RKO (cell line): ENCODE measurements at regions not wholly inside any gene's neighbourhood (a gene's known extent, or its start where the extent isn't known, plus 50 kb on each side); places are given as distances from the start of the nearest gene placed in this dataset.
"Not testable (repeated sequence)": the region's sequence is repeated elsewhere in the genome, so short reads cannot be mapped to it uniquely, and the experiment has no call there.

ENCODE experiments used
- DNase-seq: peaks from one replicate; pipeline ENCODE4 v3.0.0-alpha.2; 2016; ENCODE audit warnings: low spot score

DNA sequence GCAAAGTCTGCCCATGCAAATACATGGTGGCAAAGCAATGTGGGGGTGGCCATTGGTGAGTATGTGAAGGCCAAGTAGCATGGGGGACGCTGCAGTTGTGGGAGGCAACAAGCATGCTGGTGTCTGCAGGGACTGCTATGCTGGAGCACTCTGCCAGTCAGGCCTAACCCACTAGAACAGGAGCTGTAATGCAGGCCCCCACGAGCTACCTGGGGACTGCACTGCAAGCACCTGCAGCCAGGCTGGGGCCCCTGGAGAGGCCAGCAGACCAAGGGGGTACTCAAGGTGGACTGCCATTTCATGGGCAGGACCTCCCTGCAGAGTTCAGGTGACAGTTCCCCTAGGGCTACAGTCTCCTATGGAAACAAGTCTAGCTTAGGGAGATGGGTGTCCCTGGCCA is 183.8 kb upstream of the PDE4D start:
- no peak for DNase-seq

DNA sequence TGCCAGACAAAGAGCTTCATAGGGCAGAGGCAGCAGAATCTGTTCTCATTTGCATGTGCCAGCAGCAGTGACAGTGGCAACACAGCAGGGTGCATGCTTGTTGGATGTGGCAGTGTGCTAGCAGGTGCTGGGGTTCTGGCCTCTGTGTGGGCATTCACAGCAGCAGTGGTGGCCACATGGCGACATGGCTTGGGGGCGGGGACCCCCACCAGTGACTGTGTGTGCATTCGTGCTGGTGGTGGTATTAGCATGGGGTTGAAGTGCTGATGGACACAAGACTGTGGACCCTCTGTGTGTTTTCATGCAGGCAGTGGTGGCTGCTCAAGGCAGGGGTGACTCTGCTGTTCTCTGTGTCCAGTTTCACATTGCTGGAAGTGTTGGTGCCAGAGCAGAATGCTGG is 183.2 kb upstream of the PDE4D start:
- no peak for DNase-seq

DNA sequence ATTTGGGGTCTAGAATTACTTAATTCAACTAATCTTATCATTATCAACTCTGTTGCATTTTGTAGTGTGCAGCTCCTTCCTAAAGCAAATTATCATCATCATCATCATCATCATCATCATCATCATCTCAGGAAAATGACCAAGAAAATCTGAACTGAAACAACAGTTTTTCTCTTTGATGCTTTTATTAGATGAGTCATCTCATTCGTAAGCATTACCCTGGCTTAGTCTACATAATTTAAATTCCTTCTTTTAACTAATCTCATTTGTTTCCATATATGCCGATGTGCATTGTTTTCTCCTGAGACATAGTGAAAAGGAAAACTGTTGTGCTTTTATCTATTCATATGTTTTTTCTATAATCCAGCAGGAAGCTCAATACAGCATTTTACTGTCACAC is 173.0 kb upstream of the PDE4D start:
- DNase-seq = peak; percentile 2

DNA sequence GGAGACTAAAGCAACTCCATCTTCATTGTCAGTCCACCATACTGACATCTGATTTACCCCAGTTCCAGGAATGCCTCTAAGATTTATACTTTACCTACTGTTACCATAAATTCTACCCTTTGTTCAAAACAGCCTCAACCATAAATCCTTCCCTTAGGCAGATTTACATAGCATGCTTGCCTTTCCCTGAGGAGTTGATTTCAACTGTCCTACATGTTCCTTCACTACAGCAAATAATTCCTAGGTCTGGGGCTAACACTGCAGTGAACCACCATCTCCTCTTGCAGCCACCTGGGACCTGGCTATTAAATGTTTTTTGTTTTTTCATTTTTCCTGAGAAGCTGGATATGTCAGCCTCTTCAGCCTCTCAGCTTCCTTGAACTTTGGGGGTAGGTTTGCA is 166.9 kb upstream of the PDE4D start:
- DNase-seq = no peak

DNA sequence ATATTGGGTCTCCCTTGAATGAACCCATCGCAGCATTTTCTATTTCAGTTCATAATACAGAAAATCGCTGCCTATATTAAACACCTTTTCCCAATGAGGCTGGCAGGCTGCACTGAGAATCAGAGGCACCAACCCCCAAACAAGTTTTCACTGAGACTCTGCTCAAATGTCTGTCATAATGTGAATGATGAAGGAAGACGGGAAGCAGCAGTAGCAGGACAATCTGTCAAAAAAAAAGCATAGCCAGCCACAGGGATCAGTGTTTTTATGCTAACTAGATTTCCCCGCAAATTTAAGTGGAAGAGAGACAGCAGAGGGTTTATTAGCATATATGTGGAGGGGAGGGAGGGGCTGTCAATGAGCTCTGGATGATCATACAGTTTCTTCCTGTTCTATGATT is 162.7 kb upstream of the PDE4D start:
- DNase-seq = no peak

DNA sequence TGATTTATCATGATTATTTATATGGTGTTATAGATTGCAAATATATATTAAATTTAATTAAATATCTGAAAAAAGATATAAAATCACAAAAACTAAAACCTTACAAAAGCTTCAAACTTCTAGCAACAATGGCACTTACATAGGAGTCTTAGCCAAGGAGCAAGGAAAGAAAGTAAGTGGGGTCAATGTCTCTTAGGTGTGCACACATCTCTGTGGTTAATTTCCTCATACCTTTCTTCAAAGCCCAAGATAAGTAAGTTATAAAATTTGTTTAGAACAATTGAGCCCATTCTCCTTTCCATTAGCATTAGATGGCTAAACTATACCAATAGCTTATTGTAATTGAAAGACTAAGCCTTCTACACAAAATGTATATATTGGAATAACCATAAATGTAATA is 161.6 kb upstream of the PDE4D start:
- DNase-seq = no peak

DNA sequence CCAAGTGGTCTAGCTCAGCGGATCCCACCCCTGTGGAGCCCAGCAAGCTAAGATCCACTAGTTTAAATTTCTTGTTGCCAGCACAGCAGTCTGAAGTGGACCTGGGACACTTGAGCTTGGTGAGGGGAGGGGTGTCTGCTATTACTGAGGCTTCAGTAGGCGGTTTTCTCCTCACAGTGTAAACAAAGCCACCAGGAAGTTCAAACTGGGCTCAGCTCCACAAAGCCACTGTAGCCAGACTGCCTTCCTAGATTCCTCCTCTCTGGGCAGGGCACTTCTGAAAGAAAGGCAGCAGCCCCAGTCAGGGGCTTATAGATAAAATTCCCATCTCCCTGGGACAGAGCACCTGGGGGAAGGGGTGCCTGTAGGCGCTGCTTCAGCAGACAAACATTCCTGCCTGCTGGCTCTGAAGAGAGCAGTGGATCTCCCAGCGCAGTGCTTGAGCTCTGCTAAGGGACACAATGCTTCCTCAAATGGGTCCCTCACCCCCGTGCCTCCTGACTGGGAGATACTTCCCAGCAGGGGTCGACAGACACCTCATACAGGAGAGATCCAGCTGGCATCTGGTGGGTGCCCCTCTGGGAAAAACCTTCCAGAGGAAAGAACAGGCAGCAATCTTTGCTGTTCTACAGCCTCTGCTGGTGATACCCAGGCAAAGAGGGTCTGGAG is 148.6 kb upstream of the PDE4D start:
- not testable (repeated sequence) for DNase-seq

DNA sequence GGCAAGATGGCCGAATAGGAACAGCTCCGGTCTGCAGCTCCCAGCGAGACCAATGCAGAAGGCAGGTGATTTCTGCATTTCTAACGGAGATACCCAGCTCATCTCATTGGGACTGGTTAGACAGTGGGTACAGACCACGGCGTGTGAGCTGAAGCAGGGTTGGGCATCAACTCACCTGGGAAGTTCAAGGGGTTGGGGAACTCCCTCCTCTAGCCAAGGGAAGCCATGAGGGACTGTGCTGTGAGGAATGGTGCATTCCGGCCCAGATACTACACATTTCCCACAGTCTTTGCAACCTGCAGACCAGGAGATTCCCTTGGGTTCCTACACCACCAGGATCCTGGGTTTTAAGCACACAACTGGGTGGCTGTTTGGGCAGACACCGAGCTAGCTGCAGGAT is 148.0 kb upstream of the PDE4D start:
- DNase-seq = not testable (repeated sequence)

DNA sequence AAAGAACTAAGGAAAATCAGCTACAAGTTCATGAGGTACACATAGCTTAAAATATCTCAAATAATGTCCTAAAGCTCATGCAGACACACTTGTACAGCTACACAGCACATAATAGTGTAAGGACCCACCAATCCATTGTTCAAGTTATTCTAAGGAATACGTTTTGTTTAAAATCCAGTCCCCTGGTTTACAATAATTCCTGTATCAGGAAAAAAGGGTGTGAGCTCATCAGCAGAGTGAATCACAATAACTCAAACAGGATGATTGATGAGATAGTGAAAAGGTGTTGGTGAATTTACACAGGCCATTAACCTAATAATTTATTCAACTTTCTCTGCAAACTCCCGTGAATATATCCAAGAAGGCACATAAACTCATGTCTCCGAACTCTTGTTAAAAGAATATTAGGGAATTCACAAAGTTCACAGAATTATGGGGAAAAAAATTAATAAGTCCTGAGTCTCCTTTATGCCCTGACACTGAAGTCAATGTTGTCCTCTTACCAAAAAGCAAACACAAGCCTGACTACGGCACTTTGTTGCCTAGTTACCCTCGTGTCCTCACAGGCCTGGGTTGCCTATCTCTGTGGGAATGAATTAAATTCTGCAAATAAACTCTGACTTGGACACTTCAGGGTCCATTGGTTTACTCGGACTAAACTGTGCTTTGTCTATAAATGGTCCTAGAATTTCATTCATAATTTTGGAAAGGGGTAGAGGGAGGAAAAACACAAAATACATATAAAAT is 142.8 kb upstream of the PDE4D start:
- no peak for DNase-seq

DNA sequence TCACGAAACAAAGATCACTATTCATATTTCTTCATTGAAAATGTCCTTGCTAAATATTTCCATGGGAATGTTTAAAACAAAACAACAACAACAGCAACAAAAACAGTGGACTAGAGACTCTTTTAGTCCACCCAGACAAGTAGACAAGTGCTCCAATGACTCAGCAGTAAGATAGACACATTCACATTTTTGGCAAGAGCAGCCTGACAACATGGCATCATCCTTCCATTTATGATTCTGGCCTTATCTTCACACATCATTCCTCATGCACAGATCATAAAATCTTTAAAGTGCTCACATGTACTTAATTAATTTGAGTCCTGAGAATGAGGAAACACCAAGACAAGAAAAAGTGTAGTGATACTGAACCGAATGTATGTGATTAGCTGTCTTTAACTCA is 132.6 kb upstream of the PDE4D start:
- peak; percentile 7 for DNase-seq

DNA sequence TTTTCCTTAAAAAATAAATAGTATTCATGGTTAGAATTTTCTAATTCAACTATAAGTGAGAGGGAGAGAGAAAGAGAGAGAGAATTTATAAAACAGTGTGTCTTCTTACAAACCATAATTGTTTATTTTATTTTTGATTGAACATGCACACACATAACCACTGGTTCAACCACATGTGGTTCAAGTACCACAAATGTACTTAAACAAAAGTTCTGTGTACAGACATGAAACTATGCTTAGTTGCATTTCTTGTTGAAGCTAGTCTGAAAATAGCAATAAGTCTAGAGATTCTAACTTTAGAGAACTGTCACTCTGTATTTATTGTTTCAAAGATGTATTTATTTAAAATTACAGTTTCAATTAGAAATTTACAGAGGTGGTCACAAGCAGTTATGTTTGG is 130.6 kb upstream of the PDE4D start:
- DNase-seq = no peak

DNA sequence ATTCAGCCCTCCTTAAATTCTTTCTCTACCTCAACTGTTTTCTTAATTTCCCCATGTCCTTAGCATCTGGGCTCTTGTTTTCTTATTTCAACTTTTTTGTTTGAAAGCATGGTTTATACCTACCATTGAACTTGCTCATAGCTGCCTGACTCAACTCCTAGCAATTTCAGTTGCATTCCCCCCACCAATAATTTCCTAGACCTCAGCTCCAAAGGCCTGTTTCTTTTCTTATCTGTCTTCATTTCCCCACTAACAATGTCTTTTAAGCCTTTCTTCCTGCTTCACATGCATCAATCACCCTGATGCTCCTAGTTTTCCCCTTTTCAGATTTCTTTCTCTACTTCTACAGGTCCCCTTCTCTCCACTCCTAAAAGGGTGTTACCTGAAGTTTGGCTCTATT is 129.7 kb upstream of the PDE4D start:
- no peak for DNase-seq

DNA sequence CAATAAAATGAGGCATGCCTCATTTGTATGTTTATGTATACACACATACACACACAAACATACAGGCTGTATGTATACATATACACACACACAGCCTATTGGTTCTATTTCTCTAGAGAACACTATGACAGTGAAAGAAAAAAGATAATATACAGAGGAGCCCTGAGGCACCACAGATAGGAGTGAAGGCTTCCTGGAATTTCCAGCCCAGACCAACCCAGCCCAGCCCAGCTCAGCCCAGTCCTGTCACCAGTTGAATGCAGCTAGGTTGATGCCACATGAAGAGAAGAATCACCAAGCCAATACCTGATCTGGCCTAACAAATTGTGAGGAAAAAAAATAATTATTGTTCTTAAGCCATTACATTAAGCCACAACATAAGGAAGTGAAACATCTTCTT is 126.9 kb upstream of the PDE4D start:
- no peak for DNase-seq

DNA sequence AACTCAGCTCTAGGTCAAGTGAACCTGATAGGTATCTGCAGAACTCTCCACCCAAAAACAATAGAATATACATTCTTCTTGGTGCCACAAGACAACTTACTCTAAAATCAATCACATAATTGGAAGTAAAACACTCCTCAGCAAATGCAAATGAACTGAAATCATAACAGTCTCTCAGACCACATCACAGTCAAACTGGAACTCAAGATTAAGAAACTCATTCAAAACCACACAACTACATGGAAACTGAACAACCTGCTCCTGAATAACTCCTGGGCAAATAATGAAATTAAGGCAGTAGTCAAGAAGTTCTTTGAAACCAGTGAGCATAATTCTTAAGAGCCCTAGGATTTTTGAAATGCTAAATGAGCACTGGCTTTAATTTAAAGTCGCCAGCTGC is 125.4 kb upstream of the PDE4D start:
- not testable (repeated sequence) for DNase-seq

DNA sequence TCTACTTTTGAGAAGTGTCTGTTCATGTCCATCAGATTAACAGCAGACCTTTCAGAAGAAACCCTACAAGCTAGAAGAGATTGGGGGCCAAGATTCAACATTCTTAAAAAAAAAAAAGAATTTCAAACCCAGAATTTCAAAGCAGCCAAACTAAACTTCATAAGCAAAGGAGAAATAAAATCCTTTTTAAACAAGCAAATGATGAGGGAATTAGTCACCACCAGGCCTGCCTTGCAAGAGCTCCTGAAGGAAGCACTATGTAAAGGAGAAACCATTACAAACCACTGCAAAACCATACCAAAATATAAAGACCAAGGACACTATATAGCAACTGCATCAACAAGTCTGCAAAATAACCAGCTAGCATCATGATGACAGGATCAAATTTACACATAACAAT is 124.6 kb upstream of the PDE4D start:
- DNase-seq = no peak

DNA sequence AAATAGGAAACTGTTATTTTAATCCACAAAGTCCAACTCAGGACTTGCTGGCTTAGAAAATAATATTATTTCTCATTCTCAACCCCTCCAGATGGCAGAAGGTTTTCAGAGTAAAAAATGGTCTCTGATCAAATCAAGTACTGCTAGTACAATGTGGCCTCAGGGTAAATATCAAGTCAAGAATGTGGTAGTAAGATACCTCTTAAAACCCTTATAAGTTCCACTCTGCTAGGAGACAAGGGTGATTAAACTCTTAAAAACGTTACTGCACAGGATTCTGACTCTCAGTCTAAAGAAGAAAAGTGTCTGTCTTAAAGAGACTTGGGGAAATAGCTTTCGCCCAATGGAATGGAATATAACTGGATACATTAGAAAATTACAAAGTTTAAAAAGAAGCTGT is 120.8 kb upstream of the PDE4D start:
- no peak for DNase-seq

DNA sequence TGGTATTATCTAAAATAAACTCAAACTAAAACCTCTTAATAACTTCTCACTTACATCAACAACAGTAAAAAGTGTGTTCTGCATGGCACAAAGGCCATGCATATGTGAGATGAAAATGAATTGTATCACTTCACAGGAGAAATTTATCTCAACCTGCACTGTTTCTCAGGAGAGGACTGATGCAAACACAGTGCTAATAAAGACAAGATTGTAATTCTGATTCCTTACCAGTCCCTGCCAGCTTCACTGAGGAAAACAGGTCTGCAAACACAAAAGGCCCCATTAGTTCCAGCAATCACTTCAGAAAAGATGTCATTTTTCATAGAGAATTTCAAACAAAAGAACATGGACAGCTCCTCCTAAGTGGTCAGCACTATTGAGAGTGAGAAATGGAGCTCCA is 117.3 kb upstream of the PDE4D start:
- no peak for DNase-seq

DNA sequence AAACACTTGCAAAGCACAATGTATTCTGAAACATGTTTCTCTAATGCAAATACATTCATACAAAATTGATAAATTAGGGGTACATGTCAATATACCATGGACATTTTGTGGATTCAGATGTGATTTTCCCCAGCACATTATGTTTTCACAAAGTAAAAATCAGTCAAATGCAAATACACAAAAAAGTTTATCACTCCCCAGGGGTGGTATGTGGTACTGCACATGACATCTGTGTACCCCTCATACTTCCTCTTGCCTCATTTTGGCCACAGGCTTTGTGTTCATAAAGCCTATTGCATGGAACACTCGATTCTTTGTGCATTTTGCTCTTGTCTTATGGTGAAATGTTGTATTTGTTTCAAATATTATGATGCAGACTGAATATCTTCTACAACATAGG is 116.8 kb upstream of the PDE4D start:
- DNase-seq = peak; percentile 29

DNA sequence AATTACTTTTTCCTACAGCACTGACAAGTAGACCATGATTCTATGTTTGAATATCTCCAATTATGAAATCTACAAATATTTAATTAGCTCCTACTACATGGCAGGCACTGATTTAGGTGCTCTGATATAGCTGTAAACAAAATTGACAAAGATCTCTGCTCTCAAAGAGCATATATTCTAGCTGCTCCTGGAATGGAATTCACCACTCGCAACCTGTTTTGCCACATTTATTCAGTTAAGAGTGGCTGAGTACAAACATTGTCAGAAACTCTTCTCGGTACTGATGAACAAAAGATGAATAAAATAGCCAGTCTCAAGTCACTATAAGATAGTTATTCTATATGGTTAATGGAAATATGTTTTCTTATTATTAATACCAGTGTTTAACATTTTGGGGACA is 114.2 kb upstream of the PDE4D start:
- no peak for DNase-seq

DNA sequence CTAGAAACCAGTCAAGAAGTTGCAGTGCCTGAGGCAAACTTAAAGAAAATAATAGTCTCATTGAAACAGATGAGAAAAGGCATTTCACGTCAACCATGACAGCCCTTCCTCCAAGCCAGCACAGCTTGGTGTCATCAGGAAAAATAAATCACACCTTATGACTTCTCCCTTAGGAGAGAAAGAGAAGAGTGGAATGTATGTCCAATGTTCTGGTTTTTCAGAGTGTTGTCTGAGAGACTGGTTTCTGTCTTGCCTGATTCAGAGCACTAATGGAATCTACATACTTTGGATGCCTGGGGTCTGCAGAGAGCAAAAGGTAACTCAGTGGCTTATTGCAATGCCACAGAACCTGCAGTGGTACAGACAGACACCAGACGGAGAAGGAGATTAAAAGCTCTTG is 105.5 kb upstream of the PDE4D start:
- no peak for DNase-seq

DNA sequence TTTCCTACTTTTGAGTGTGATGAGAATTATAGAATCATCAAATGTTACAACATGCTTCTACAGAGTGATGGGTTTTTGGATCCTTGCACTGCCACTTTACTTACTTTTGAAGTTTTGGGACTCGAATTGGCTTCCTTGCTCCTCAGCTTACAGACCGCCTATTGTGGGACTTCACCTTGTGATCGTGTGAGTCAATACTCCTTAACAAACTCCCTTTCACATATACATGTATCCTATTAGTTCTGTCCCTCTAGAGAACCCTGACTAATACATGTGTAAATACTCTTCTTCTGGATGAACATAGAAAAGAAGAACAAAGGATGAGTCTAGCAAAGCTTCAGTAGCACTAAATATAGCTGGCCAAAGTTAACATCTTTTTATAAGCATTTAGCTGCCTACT is 98.7 kb upstream of the PDE4D start:
- no peak for DNase-seq

DNA sequence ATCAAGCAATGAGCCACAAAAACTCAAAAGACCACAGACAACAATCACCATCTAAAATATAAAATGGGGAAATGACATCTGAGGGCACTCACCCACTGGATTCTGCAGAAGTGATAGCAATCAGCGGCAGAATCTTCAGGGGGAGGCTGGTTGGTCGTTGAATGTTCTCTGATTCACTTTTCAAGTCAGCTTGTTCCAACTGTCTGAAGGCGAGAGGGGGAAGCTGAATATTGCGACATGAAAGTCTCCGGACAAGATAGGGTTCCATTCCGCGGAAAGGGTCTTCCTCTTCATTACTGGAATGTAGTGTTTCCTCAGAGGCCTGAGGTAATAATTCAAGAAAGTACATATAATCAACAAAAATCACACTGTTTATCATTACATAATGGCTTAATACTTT is 94.9 kb upstream of the PDE4D start:
- DNase-seq = no peak

DNA sequence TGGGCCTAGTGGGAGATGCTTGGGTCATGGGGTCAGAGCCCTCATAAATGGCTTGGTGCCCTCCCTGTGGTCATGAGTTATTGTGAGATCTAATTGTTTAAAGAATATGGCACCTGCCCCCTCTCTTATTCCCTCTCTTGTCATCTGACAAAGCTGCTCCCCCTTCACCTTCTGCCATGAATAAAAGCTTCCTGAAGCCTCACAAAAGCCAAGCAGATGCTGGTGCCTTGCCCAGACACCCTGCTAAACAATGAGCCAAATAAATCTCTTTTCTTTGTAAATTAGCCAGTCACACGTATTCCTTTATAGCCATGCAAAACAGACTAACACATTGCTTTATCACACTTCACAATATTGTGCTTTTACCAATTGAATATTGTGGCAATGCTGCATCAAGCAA is 82.8 kb upstream of the PDE4D start:
- no peak for DNase-seq

DNA sequence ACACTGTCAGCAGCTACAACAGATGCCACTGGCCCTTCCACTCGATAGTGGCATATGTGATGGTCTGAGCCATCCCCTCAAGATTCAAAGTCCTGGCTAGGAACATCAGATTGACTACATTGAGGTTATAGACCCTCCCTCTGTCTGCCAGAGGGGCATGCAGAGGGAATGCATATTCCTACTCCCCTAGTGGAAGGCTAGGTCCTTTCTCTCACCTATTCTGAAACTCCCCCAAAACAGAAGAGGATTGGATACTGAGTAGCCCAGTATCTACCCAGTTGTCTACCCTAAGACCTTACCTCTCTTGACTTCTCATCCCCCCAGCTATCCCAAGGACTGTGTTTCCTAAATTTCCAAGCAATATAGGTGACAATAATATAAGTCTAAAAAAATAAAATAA is 78.5 kb upstream of the PDE4D start:
- no peak for DNase-seq
